Endothelial cell of umbilical vein (primary cell): ENCODE measurements at regions not wholly inside any gene's neighbourhood (a gene's known extent, or its start where the extent isn't known, plus 50 kb on each side); places are given as distances from the start of the nearest gene placed in this dataset.

ENCODE experiments used
- BruUV-seq: library from RNA; stranded (reverse); fragments of 400-500 nt; replicated peaks from 2 replicates; lab custom pipeline; 2021; lab: Mats Ljungman, UMichigan
- CTCF ChIA-PET: fragments of 300-600, 350-600 bp; sonication (Branson Sonifier 250); formaldehyde crosslinking; loops from one replicate; lab custom pipeline; 2021; ENCODE audit warnings: antibody characterized with exemption, inconsistent platforms; lab: Charles Lee
- POLR2A ChIA-PET: fragments of 300-600, 350-600 bp; sonication (Branson Sonifier 250); formaldehyde crosslinking; loops from one replicate; lab custom pipeline; 2021; ENCODE audit warnings: antibody characterized with exemption, inconsistent platforms; lab: Charles Lee
- DNase-seq: peaks from one replicate; pipeline ENCODE4 v3.0.0-alpha.2; 2011; ENCODE audit warnings: low read depth, low spot score
- FAIRE-seq: peaks from 2 replicates; lab custom pipeline; 2011; peaks lifted over from hg19 to GRCh38; lab: Jason Lieb, UNC
- H2AFZ ChIP-seq: 2 replicates; pipeline ENCODE4 v1.6.0; 2012; ENCODE audit warnings: low read depth, low read length, control low read depth, inconsistent platforms
- H3K27ac ChIP-seq: 2 replicates; pipeline ENCODE4 v1.5.1; 2011; ENCODE audit warnings: low read depth, mild to moderate bottlenecking, control low read depth, low read length, moderate library complexity; ENCODE audit not compliant: insufficient read depth
- H3K27me3 ChIP-seq, 2 experiments: 2 replicates each; pipeline versions ENCODE4 v1.6.0 to v1.6.1; 2011; ENCODE audit warnings: low read length in 2 of 2, mixed read lengths in 1 of 2; ENCODE audit not compliant: control insufficient read depth in 2 of 2, insufficient read depth in 2 of 2
- H3K36me3 ChIP-seq, 2 experiments: 2 replicates in 1 of 2; 3 replicates in 1 of 2; pipeline ENCODE4 v1.5.1; 2011; ENCODE audit warnings: low read length in 2 of 2, mild to moderate bottlenecking in 1 of 2, moderate library complexity in 1 of 2; ENCODE audit not compliant: control insufficient read depth in 2 of 2, insufficient read depth in 2 of 2; ENCODE audit errors: extremely low read depth in 1 of 2
- H3K4me1 ChIP-seq: 3 replicates; pipeline ENCODE4 v1.5.1; 2011; ENCODE audit warnings: mild to moderate bottlenecking, low read length; ENCODE audit not compliant: control insufficient read depth, insufficient read depth; ENCODE audit errors: extremely low read depth
- H3K4me2 ChIP-seq: 2 replicates; pipeline ENCODE4 v1.6.1; 2011; ENCODE audit warnings: low read length, control low read depth, mixed read lengths; ENCODE audit not compliant: insufficient read depth
- H3K4me3 ChIP-seq, 3 experiments: fragments of 200-600 bp in 1 of 3; sonication (generic), shearing (Covaris generic) in 1 of 3; replicated peaks in 1 of 3; 2 replicates each; pipeline ENCODE4 v1.5.1; 2011 to 2016; ENCODE audit warnings: control low read depth in 3 of 3, low read length in 3 of 3, mild to moderate bottlenecking in 2 of 3, inconsistent platforms in 1 of 3, low read depth in 1 of 3, moderate library complexity in 1 of 3; ENCODE audit not compliant: insufficient read depth in 1 of 3
- H3K79me2 ChIP-seq: 2 replicates; pipeline ENCODE4 v1.6.0; 2012; ENCODE audit warnings: low read length, inconsistent platforms; ENCODE audit not compliant: control insufficient read depth, insufficient read depth
- H3K9ac ChIP-seq: replicated peaks from 2 replicates; pipeline ENCODE3; 2011; ENCODE audit warnings: low read length, control low read depth; ENCODE audit not compliant: insufficient read depth; ENCODE audit errors: extremely low read depth
- H3K9me1 ChIP-seq: replicated peaks from 3 replicates; pipeline ENCODE4 v1.6.0; 2011; ENCODE audit warnings: mild to moderate bottlenecking, low read length; ENCODE audit not compliant: control insufficient read depth, insufficient read depth; ENCODE audit errors: extremely low read depth
- H3K9me3 ChIP-seq: replicated peaks from 2 replicates; pipeline ENCODE4 v1.5.1; 2012; ENCODE audit warnings: low read length, inconsistent platforms; ENCODE audit not compliant: control insufficient read depth, insufficient read depth
- H4K20me1 ChIP-seq: replicated peaks from 2 replicates; pipeline ENCODE3; 2011; ENCODE audit warnings: mild to moderate bottlenecking, low read length; ENCODE audit not compliant: control insufficient read depth, insufficient read depth; ENCODE audit errors: extremely low read depth
- CTCF ChIP-seq, 2 donors: IDR thresholded peaks; 1 replicate in 1 of 2; 2 replicates in 1 of 2; pipeline ENCODE4 v1.5.1; 2011; ENCODE audit warnings: low read length in 2 of 2, mild to moderate bottlenecking in 2 of 2, moderate library complexity in 2 of 2, control low read depth in 1 of 2, inconsistent platforms in 1 of 2, low read depth in 1 of 2; ENCODE audit not compliant: insufficient read depth in 1 of 2; ENCODE audit errors: extremely low read depth in 1 of 2
- EZH2 ChIP-seq: IDR thresholded peaks from 2 replicates; pipeline ENCODE4 v1.6.1; 2012; ENCODE audit warnings: borderline replicate concordance, low read depth, mild to moderate bottlenecking, moderate library complexity, low read length, inconsistent platforms; ENCODE audit not compliant: severe bottlenecking
- FOS ChIP-seq: IDR thresholded peaks from 2 replicates; pipeline ENCODE4 v1.6.1; 2011; ENCODE audit warnings: mild to moderate bottlenecking, low read length, moderate library complexity, borderline replicate concordance; ENCODE audit not compliant: insufficient read depth
- GATA2 ChIP-seq: IDR thresholded peaks from 2 replicates; pipeline ENCODE4 v1.7.0; 2011; ENCODE audit warnings: low read depth, mild to moderate bottlenecking, moderate library complexity, mixed read lengths, low read length; ENCODE audit not compliant: insufficient read length, insufficient read depth
- JUN ChIP-seq: IDR thresholded peaks from 2 replicates; pipeline ENCODE4 v1.6.1; 2011; ENCODE audit warnings: borderline replicate concordance, low read depth; ENCODE audit not compliant: insufficient read length, insufficient read depth
- MAX ChIP-seq: IDR thresholded peaks from 2 replicates; pipeline ENCODE4 v1.6.1; 2011; ENCODE audit not compliant: insufficient read depth, insufficient read length
- MYC ChIP-seq: IDR thresholded peaks from one replicate; pipeline ENCODE4 v1.6.1; 2011; ENCODE audit warnings: mild to moderate bottlenecking, low read depth, low read length
- POLR2A ChIP-seq: IDR thresholded peaks from 2 replicates; pipeline ENCODE4 v1.6.1; 2012; ENCODE audit warnings: low read depth, mild to moderate bottlenecking, control low read depth, low read length
- POLR2AphosphoS5 ChIP-seq: IDR thresholded peaks from 2 replicates; pipeline ENCODE4 v1.6.1; 2012; ENCODE audit warnings: low read depth, mild to moderate bottlenecking, control low read depth, low read length, moderate library complexity; ENCODE audit not compliant: insufficient read depth
- dilution Hi-C: fragments of 300-500 bp; cut with MboI; formaldehyde crosslinking; loops from one replicate; pipeline ENCODE4 v1.15.0; 2019; ENCODE audit warnings: low sequenced_read_pairs; ENCODE audit not compliant: extremely low pct_ligation_motif_present
- intact Hi-C: fragments of 100-400 bp; cut with micrococcal nuclease; formaldehyde crosslinking; loops from one replicate; pipeline ENCODE4 v1.10.0; 2022

GRCh38 chr5:175015028-175015685 lies 290.8 kb downstream of the MSX2 start:
- DNase-seq (no peak), FAIRE-seq (no peak)
- Histone ChIP-seq H3K27ac (no peak overlapping the region), H3K9me3 (peaks cover 3% of the 10 kb centered on the region), H3K36me3 (no peaks in the 10 kb centered on the region), H3K9me1 (no peaks in the 10 kb centered on the region), H3K4me1 (no peaks in the 10 kb centered on the region), H3K4me2 (no peak overlapping the region), H4K20me1 (no peaks in the 10 kb centered on the region), H3K79me2 (no peaks in the 10 kb centered on the region), H3K4me3 (no peak overlapping the region), H2AFZ (no peak overlapping the region), H3K9ac (no peak overlapping the region), H3K27me3 (no peaks in the 10 kb centered on the region)
- intact Hi-C loops (no loop called here), dilution Hi-C loops (no loop called here)
- no TSS peak for BruUV-seq
- ChIA-PET CTCF (no interaction called here), POLR2A (no interaction called here)
- TF ChIP-seq CTCF (IDR thresholded peaks at IDR 0.05; ENCODE audit: extremely low read depth in 1 of 2, insufficient read depth in 1 of 2, low read depth in 1 of 2, low read length in 2 of 2) (no peak), POLR2AphosphoS5 (no peak), POLR2A (no peak), MAX (no peak), EZH2 (no peak), JUN (no peak), FOS (no peak), GATA2 (no peak), MYC (no peak)
